GM18498 (cell line): ENCODE measurements at regions not wholly inside any gene's neighbourhood (a gene's known extent, or its start where the extent isn't known, plus 50 kb on each side); places are given as distances from the start of the nearest gene placed in this dataset.
"Not testable (repeated sequence)": the region's sequence is repeated elsewhere in the genome, so short reads cannot be mapped to it uniquely, and the experiment has no call there.

ENCODE experiments used
- ATAC-seq: cut with Tn5 transposase; IDR thresholded peaks from one replicate; pipeline ENCODE4 v1.9.1; 2021; ENCODE audit warnings: mild to moderate bottlenecking, moderate library complexity; ENCODE audit not compliant: unreplicated experiment

DNA sequence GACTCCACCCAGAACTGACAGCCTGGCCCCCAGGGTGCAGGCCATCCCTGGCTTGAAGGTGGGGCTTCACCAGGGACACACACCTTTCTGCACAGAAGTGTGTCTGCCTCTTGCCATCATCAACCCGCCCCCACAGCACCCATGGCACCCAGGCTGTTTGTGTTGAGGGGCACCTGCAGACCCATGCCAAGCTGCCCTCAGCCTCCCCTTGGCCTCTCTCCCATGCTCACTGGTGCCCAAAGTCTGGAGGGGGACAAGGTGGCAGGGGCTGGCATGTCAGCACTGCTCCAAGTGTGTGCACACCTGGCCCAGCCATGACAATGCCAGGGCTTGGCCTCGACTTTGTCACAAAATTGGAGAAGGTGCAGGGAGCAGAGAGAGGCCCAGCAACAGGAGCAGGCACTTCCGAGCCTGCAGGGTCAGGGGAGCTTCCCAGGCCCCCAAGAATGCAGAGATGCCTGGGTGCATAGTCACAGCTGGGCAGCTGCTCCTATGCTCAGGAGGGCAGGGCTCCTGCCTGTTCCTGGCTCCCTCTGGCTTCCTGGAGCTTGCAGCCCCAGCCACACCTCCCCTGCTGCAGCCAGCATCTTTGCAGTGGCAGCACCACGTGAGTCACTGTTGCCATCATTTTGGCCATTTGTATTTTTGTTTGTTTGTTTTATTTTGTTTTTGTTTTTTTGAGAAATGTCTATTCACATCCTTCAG is 280.6 kb upstream of the UBE2E3 start:
- no peak for ATAC-seq

DNA sequence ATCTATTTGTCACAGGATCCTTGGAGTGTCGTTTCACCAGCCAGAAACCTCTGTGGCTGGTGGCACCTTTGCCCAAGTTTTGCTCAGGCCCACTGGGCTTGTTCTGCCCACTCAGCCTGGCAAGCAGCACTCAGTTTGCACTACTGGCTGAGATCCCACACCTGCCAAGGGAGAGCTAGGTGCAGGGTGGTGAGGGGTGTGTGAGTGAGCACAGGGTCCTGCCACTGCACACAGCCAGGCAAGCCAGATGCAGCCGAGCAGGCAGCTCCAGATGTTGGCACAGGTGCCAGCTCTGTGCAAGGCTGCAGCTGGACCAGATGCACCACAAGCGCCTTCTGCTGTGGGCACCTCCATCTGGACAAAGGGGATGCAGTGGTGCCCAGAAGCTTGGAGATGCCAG is 281.7 kb upstream of the UBE2E3 start:
- ATAC-seq, result no peak

DNA sequence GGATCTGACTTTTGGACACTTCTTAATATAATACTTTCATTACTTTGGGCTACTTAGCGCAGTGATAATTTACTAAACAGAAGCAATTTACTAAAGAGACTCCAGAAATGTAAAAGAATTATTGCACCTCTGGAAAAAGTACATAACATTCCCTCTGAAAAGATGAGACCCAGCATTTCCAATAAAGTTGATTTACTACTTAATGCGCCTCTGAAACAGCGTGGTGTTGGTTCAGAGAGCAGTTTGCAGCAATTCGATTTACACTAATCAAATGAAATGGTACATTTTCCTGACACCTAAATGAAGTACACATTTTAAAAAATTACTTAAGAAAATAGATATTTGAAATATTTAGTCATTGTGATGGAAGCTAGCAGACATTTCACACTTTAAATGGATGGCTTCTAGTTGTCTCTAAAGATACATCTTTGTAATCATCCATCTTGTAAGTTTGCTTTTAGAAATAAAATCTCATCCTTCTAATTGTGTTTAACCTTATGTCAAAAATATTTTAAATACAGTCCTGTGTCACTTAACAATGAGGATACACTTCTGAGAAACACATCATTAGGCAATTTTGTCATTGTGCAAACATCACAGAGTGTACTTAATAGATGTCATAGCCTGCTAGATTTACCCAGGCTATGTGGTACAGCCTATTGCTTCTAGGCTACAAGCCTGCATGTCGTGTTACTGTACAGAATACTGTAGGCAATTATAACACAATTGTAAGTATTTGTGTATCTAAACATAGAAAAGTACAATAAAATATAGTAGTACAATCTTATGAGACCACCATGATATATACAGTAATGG is 284.6 kb upstream of the UBE2E3 start:
- no peak for ATAC-seq

DNA sequence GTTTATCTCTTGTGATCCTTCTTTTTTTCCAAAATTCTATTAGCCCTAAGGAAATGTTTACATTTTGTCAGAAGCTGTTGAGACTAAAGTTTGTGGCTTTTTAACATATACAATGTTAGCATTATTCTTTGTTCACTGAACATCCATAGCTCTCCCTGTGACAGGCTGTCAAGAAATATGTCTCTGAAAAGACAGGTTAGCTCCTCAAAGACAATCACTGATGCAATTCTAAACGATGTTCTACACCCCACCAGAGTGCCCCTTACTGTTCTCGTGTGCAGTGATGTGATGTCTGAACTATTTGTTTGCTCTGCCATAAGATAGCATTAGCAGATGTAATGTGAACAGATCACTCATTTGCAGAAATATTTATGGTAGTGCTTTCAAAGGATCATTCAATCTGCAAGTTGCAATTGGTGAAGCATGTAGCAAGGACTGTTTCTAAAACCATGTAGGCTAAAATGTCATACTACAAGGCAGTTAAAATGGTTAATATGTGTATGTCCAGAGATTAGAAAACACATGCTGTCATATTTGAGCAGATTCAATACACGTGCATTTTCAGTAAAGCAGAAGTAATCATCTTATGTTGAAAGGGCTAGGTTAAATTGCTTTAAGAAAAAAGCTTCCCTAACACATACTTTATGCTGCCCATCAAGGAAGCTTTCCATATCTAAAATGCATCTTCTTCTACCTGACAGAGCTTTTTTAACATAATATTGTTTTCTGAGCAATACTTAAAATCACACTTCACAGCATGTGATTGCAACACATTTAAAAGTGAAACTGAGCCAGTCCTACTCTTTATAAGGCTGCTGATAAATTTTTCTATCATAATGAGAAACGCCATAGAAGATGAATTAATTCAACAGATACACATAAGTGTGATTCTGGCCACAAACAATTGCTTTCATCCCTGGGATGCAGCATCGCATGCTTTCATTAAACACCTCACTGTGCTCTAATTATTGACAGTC is 285.7 kb upstream of the UBE2E3 start:
- no peak for ATAC-seq

DNA sequence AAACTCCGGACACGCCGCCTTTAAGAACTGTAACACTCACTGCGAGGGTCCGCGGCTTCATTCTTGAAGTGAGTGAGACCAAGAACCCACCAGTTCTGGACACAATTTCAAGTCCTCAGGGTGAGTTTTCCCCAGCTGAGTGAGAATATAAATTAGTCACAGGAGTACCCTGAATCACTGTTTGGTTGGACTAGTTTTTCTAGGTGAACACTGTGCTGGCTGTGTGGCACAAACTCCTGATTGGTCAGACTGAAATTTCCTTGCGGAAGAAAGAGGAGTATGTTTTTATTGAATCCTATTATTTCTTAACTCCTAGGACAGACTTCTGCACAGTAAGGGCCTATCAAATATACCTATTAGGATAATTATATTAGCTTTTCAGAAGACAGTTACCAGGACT is 288.1 kb upstream of the UBE2E3 start:
- ATAC-seq, result no peak

DNA sequence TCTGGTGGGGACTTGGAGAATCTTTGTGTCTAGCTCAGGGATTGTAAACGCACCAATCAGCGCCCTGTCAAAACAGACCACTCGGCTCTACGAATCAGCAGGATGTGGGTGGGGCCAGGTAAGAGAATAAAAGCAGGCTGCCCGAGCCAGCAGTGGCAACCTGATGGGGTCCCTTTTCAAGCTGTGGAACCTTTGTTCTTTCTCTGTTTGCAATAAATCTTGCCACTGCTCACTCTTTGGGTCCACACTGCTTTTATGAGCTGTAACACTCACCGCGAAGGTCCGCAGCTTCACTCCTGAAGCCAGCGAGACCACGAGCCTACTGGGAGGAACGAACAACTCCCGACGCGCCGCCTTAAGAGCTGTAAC is 288.6 kb upstream of the UBE2E3 start:
- ATAC-seq, result not testable (repeated sequence)

DNA sequence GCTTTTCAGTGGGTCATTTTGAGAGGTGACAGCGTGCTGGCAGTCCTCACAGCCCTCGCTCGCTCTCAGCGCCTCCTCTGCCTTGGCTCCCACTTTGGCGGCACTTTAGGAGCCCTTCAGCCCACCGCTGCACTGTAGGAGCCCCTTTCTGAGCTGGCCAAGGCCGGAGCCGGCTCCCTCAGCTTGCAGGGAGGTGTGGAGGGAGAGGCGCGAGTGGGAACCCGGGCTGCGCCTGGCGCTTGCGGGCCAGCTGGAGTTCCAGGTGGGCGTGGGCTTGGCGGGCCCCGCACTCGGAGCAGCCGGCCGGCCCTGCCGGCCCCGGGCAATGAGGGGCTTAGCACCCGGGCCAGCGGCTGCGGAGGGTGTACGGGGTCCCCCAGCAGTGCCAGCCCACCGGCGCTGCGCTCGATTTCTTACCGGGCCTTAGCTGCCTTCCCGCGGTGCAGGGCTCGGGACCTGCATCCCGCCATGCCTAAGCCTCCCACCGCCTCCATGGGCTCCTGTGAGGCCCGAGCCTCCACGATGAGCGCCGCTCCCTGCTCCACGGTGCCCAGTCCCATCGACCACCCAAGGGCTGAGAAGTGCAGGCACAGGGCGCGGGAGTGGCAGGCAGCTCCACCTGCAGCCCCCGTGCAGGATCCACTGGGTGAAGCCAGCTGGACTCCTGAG is 289.1 kb upstream of the UBE2E3 start:
- not testable (repeated sequence) for ATAC-seq

DNA sequence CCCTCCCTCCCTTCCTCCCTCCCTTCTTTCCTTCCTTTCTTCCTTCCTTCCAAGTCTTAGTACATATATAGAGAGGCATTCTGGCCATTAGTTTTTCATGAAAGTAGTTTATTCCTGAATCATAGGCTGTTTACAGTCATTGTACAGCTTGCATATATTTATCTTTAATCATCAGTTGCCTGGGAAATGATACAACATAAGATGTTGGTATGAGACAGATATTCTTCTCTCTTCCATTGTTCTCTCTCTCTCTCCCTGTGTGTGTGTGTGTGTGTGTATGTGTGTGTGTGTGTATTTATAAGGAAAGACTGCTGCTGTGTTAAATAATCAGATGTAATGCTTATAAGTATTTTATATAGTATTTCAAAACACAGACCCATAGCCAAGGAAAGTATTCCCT is 289.8 kb upstream of the UBE2E3 start:
- ATAC-seq, result no peak

DNA sequence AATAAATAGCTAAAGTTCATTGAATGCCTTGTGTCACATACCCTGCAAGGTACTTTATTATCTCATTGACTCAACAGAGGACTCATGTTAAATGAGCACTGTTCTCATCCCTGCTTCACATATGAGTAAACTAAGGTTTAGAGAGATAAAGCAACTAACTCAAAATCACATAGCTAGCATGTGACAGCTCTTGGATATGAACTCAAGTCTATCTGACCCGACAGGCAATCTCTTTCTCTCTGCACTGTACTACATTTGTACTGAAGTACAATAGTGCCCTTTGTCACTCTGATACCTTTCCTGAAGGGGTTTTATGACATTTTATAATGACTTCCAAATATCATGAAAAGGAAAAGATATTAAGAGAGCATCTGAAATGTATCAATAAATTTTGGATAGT is 297.5 kb upstream of the UBE2E3 start:
- ATAC-seq, result no peak

DNA sequence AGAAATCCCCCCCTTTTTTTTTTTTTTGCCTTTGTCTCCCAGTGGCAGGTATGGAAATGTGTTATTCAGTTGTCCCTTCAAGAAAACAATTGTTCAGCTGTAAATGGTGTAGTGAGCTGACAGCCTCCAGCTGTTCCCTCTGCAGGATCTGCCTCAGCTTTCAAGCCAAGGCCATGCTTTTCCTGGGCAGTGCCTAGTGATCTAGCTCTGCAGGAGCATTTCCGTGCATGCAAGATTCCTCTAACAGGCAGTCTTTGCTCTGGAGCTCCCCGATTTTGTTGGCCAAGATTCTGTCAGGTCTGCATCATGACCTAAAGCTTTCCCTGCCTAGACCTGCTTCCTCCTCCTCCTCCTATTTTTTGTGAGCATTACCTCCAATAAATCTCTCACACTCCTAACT is 300.7 kb upstream of the UBE2E3 start:
- ATAC-seq, result no peak

DNA sequence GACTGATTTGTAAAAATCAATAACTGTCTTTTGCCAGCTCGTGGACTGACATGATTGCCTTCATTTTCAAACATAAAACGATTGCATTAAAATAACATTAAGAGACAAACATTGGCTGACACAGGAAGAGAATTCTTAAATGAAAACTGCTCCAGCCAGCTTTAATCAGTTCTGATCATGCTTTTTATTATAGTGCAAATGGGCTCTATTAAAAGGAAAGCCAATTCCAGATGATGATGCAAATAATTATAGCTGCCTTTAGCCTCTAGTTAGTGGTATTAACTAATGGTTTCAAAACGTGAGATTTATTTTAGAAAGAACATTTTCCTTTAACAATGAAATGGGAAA is 301.8 kb upstream of the UBE2E3 start:
- no peak for ATAC-seq

DNA sequence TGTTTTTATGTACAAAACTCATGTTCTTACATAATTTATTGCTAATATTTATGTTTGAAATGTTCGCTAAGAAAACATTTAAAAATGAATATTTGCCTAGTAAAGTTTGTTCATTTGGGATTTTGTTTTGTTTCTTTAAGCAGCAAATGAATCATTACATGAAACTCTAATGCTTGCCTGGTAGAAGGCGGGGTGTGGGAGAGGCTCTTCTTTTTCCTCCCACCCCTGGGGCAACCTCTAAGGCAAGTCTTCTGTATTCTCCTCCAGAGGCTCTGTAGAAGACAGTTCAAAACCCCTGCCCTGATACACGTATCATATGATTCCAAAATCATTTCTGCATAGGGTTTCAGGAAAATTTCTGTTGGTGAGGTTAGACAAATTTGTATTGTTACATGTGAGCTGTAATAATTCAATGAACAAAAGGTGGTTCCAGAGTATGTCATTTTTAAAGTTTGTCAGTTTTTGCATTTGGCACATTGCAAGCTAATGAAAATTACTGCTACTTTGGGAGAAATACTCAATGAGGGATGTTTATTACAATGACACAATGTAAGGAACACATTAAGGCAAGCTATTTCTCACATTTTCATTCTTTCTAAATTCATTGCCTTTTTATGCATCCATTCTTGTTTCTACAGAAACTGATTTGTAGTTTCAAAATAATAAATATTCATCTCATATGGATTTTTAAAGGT is 302.3 kb upstream of the UBE2E3 start:
- no peak for ATAC-seq

DNA sequence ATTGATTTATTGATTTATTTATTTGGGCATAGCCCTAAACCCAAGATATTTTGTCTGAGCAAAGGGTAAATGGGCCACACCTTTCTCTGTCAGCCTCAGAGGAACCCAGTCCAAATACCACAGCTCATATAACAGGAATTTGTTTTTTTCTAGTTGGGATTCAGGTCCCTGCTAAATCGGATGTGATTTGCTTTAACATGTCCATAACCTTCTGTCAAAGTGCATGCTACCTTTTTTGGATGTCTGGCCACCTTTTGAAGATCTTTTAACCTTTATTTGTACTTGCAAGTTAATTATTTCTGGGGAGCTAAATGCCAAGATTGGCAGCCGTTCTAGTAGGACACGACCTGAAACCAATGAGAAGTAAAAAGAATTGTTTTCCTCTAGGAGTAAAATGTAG is 303.2 kb upstream of the UBE2E3 start:
- ATAC-seq, result no peak

DNA sequence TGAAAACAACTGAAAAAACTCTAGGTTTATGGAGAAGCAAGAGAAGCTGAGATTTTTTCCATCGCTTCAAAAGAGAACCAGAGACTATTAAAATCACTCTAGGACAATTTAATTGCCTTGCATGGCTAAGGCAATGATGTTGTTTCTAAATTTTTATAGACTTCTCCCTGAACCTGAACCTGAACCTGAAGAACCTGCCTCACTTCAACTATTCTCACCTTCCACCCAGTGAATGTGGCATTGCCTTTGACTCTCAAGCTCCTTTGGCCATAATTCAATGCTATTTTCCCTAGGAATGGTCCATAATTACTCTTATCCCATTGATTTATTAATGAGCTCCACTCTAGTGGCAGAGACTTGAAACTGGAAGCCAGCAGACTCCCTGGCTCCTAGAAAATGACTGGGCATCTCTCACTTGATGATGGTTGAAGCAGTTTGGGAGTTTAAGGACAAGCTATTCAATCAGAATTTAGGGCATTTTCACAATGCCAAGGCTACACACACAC is 303.8 kb upstream of the UBE2E3 start:
- no peak for ATAC-seq

DNA sequence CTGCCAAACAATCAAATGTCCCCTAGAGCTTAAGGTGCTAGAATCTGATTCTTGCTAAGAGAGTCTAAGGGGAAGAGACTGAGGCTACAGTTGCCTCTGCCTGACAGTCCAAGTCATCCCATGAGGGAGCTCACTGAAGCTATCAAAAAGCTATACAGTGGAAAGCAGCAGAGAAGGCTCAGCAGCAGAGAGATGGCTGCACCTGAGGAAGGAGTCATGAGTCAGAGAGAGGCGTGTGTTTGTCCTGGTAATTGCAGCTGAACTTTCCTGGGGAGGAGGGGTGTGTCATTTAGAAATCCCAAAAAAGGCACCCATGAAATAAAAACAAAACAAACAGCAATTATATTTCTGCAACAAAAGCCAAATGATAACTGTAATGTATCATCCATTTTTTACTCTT is 305.2 kb upstream of the UBE2E3 start:
- ATAC-seq, result no peak

DNA sequence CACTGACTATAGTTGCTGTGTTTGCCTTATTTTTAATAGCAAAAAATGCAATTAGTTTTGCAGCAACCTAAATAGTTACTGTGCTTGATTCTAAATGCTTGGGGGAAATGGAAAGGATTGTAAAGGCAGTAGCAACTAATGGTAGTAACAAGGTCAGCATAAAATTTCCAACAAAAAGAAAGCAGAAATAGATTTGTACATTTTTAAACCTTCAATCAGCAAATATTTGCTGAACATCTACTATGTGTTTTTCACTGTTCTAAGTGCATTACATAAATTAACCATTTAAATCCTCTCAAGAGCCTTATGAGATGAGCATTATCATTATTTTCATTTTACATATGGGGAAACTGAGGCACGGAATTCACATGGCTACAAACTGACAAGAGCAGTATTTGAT is 308.0 kb upstream of the UBE2E3 start:
- ATAC-seq, result no peak

DNA sequence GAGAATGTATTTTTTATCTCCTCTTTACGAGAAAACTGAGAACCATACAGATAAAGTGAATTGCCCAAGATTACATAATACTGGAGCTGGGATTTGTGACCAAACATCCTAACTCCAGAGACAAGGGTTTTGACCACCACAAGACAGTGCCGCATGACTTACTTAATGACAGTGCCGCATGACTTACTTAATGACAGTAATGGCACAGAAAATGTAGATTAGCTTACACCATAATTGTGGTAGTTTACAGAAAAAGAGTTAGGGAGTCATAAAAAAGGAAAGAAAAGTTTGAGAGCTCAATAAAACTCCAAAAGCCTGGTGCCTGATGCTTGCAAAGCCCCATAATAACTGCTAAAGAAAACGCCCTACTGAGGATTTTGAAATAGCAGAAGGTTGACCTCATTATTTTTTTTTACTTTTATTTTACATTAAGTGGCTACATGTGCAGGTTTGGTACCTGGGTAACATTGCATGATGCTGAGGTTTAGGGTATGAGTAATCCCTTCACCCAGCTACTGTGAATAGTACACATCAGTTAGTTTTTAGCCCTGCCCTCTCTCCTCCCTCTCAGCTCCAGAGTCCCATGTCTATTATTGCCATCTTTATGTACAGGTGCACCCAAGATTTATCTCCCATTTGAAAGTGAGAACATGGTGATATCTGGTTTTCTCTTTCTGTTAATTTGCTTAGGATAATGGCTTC is 310.0 kb upstream of the UBE2E3 start:
- ATAC-seq, result no peak

DNA sequence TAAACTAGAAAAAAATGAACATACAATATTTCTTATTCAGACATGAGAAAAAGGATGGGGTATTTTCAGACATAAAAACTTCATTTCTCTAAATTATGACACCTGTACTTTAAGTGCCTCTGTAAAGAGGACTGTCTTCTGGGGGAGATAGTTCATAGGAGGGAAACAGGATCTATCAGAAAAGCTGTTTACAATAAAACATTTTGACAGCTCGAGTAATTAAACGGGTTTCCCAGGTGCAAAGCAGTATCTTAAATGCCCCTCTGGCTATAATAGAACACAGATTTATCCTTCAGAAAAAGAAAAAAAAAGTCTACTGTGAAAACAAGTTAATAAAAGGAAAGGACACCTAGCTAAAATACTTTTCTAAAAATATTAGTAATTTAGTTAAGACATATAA is 311.4 kb upstream of the UBE2E3 start:
- ATAC-seq, result no peak

DNA sequence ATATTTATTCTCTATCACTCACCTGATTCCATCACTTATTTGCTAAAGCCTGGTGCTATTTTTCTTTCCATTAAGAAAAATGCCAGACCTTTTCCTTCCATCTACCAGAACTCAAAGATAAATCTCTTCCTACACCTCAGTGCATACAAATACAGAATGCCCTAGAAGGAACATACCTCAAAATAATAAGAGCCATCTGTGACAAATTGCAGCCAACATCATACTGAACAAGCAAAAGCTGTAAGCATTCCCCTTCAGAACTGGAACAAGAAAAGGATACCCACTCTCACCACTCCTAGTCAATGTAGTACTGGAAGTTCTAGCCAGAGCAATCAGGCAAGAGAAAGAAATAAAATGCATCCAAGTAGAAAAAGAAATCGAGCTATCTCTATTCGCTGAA is 315.9 kb upstream of the UBE2E3 start:
- no peak for ATAC-seq
